Ovary (tissue), 7 donors: ENCODE measurements at regions not wholly inside any gene's neighbourhood (a gene's known extent, or its start where the extent isn't known, plus 50 kb on each side); places are given as distances from the start of the nearest gene placed in this dataset.

Experiments used
- DNase-seq, 5 donors: peaks; one replicate each; pipeline ENCODE4 v3.0.0-alpha.2; 2019 to 2020
- H3K27ac ChIP-seq, 2 donors: fragments of 200-600 bp; one replicate each; pipeline versions ENCODE4 v1.5.1 to v1.8.0; 2019 to 2022
- H3K27me3 ChIP-seq: fragments of 200-600 bp; one replicate; pipeline ENCODE4 v1.8.0; 2022
- H3K36me3 ChIP-seq: fragments of 200-600 bp; sonication (generic); one replicate; pipeline ENCODE4 v1.5.1; 2019
- H3K4me1 ChIP-seq: one replicate; pipeline ENCODE4 v1.8.1; 2013; ENCODE audit warnings: mild to moderate bottlenecking, moderate library complexity; ENCODE audit not compliant: insufficient read depth
- H3K4me3 ChIP-seq: fragments of 200-600 bp; sonication (generic); one replicate; pipeline ENCODE4 v1.5.1; 2017
- H3K9me3 ChIP-seq, 2 donors: fragments of 200-600 bp in 1 of 2; sonication (generic) in 1 of 2; one replicate each; pipeline versions ENCODE4 v1.5.1 to v1.8.1; 2013 to 2019; ENCODE audit warnings: mild to moderate bottlenecking in 1 of 2, moderate library complexity in 1 of 2
- EP300 ChIP-seq: sonication (generic); formaldehyde crosslinking; IDR thresholded peaks from one replicate; pipeline ENCODE4 v1.6.1; 2017; ENCODE audit warnings: antibody characterized with exemption
- POLR2A ChIP-seq: fragments of 450-650 bp; IDR thresholded peaks from one replicate; pipeline ENCODE4 v1.6.1; 2017; ENCODE audit warnings: antibody characterized with exemption, mild to moderate bottlenecking, moderate library complexity
- WGBS, 3 donors: extraction: QIAGEN DNeasy Blood & Tissue Kit in 1 of 3; methylation state at CpG; one replicate each; pipeline versions ENCODE4 v1.1.5 to v1.1.7; 2013 to 2017; 5-methylcytosine and 5-hydroxymethylcytosine counted together
- intact Hi-C, 4 donors: fragments of 100-400 bp; cut with DNase I; formaldehyde crosslinking; loops; one replicate each; pipeline versions ENCODE4 v1.11.0 to v1.15.1; 2022 to 2023
- TF ChIP-seq, protein P1 (sequence below), 3 donors: fragments of 450-650 bp in 2 of 3; fragments of 200-600 bp in 1 of 3; IDR thresholded peaks; one replicate each; pipeline versions ENCODE4 v1.5.1 to v1.8.0; 2016 to 2022; ENCODE audit warnings: antibody characterized with exemption in 3 of 3, mild to moderate bottlenecking in 1 of 3
- donor health status: DM: no; HTN: no; CAD: no; lungs with moderate emphysema.
- donor health status: DM: no; HTN: no; CAD: no.
- donor health status: Bipolar disorder and iron deficiency.
- donor health status: DM: no; HTN: no; CAD: no.
- donor health status: DM: yes; HTN: yes; CAD: no.

DNA sequence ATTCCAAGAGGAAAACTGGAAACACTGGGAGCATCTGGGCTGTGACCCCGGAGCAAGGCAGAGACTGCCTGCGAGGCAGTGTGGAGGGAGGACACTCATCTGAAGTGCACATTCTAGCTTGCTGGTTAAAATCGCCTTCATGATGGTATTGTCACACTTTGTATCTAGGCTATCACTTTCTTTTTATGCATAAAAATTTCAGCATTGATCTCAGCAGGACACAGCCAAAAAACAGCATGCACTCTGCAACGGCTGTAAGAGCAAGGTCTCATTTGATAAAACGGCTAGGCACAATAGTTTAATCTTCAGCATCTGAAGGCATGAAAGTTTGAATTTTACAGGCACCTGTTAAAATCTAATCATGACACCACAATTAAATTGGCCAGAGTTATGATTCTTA lies 110.8 kb upstream of the IRX1 start:
- no peaks in the 10 kb centered on the region for H3K36me3 ChIP-seq
- no peak overlapping the region for H3K4me3 ChIP-seq
- TF ChIP-seq EP300 (no peak), POLR2A (no peak)
- TF ChIP-seq, protein P1, sequence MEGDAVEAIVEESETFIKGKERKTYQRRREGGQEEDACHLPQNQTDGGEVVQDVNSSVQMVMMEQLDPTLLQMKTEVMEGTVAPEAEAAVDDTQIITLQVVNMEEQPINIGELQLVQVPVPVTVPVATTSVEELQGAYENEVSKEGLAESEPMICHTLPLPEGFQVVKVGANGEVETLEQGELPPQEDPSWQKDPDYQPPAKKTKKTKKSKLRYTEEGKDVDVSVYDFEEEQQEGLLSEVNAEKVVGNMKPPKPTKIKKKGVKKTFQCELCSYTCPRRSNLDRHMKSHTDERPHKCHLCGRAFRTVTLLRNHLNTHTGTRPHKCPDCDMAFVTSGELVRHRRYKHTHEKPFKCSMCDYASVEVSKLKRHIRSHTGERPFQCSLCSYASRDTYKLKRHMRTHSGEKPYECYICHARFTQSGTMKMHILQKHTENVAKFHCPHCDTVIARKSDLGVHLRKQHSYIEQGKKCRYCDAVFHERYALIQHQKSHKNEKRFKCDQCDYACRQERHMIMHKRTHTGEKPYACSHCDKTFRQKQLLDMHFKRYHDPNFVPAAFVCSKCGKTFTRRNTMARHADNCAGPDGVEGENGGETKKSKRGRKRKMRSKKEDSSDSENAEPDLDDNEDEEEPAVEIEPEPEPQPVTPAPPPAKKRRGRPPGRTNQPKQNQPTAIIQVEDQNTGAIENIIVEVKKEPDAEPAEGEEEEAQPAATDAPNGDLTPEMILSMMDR (IDR thresholded peaks at IDR 0.05), result no peak
- intact Hi-C loops, result no loop called here
- DNase-seq, result no peak
- WGBS, 3 donors, result 45 to 61% (median 48%) methylated on average over 5 of the region's 5 CpGs
- H3K9me3 ChIP-seq, result no peaks in the 10 kb centered on the region
- no peaks in the 10 kb centered on the region for H3K4me1 ChIP-seq
- H3K27ac ChIP-seq, result no peak overlapping the region
- no peaks in the 10 kb centered on the region for H3K27me3 ChIP-seq

- Histone ChIP-seq H3K27me3 (no peaks in the 10 kb centered on the region), H3K27ac (no peak overlapping the region), H3K9me3 (no peaks in the 10 kb centered on the region), H3K4me1 (no peaks in the 10 kb centered on the region), H3K36me3 (no peaks in the 10 kb centered on the region), H3K4me3 (no peak overlapping the region)
- TF ChIP-seq, protein P1 (IDR thresholded peaks at IDR 0.05), result no peak
- TF ChIP-seq POLR2A, result no peak
- no peak for TF ChIP-seq EP300
- no peak for DNase-seq
- intact Hi-C loops, result no loop called here
- WGBS, 3 donors, result 40 to 60% (median 42%) methylated on average over 3 of the region's 3 CpGs
Observed at GRCh38 chr5:3481175-3481574, 114.5 kb upstream of the IRX1 start.

DNA sequence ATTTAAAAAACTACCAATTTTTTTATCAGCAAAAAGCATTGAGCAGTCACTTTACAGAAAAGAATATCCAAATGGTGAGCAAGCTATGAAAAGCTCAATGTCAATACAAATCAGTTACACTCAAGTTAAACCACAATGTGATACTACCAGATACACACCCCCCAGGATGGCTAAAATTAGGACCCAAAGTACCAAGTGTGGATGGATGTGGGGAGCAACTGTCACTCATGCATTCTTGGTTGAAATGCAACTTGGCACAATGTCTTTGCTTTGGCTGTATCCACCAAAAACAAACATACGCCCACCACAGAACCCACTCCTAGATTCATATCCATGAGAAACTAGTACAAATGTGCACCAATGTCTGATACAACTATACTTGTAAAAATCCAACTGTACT lies 120.0 kb upstream of the IRX1 start:
- TF ChIP-seq, protein P1 (IDR thresholded peaks at IDR 0.05), result no peak
- TF ChIP-seq POLR2A, result no peak
- TF ChIP-seq EP300, result no peak
- Histone ChIP-seq H3K27ac (no peak overlapping the region), H3K36me3 (no peaks in the 10 kb centered on the region), H3K27me3 (no peaks in the 10 kb centered on the region), H3K4me1 (no peaks in the 10 kb centered on the region), H3K4me3 (no peak overlapping the region), H3K9me3 (no peaks in the 10 kb centered on the region)
- no peak for DNase-seq
- WGBS, 3 donors, result 72 to 79% (median 77%) methylated on average over 1 of the region's 1 CpG
- intact Hi-C loops, result no loop called here

- H3K27ac ChIP-seq, result no peak overlapping the region
- H3K9me3 ChIP-seq, result no peaks in the 10 kb centered on the region
- no peaks in the 10 kb centered on the region for H3K27me3 ChIP-seq
- no peak for DNase-seq
- WGBS, 3 donors, result 68 to 88% (median 75%) methylated on average over 1 of the region's 1 CpG
- intact Hi-C loops, result no loop called here
- H3K4me1 ChIP-seq, result no peaks in the 10 kb centered on the region
- no peaks in the 10 kb centered on the region for H3K36me3 ChIP-seq
- TF ChIP-seq, protein P1 (IDR thresholded peaks at IDR 0.05), result no peak
- TF ChIP-seq EP300, result no peak
- no peak overlapping the region for H3K4me3 ChIP-seq
Observed at GRCh38 chr5:3466392-3466791, 129.2 kb upstream of the IRX1 start.

- no peaks in the 10 kb centered on the region for H3K36me3 ChIP-seq
- 62 to 81% (median 74%) methylated on average over 2 of the region's 2 CpGs for WGBS, 3 donors
Observed at GRCh38 chr5:3460416-3460815, 135.2 kb upstream of the IRX1 start.

More at GRCh38 chr5:3460416-3460815, 135.2 kb upstream of the IRX1 start:
- no peak for DNase-seq
- no peaks in the 10 kb centered on the region for H3K9me3 ChIP-seq
- TF ChIP-seq POLR2A (no peak), EP300 (no peak)
- TF ChIP-seq, protein P1 (IDR thresholded peaks at IDR 0.05), result no peak
- H3K4me3 ChIP-seq, result no peak overlapping the region
- no peak overlapping the region for H3K27ac ChIP-seq
- H3K27me3 ChIP-seq, result no peaks in the 10 kb centered on the region
- intact Hi-C loops, result no loop called here
- no peaks in the 10 kb centered on the region for H3K4me1 ChIP-seq
